CD4-positive, alpha-beta T cell (primary cell): ENCODE measurements at regions not wholly inside any gene's neighbourhood (a gene's known extent, or its start where the extent isn't known, plus 50 kb on each side); places are given as distances from the start of the nearest gene placed in this dataset.
"Not testable (repeated sequence)": the region's sequence is repeated elsewhere in the genome, so short reads cannot be mapped to it uniquely, and the experiment has no call there.

Experiments used
- ATAC-seq: fragments of 200-7000 bp; cut with Tn5 transposase; one replicate; pipeline ENCODE4 v1.10.0; 2022; ENCODE audit warnings: mild to moderate bottlenecking; ENCODE audit not compliant: poor library complexity
- CTCF ChIA-PET: fragments of 350-600 bp; sonication (Branson Sonifier 250); formaldehyde crosslinking; loops from one replicate; lab custom pipeline; 2021; ENCODE audit warnings: antibody characterized with exemption, inconsistent platforms; lab: Charles Lee
- POLR2A ChIA-PET: fragments of 350-600 bp; sonication (Branson Sonifier 250); formaldehyde crosslinking; loops from one replicate; lab custom pipeline; 2021; ENCODE audit warnings: antibody characterized with exemption, inconsistent platforms; lab: Charles Lee
- DNase-seq, 14 experiments: peaks; one replicate each; pipeline ENCODE4 v3.0.0-alpha.2; 2013 to 2020; ENCODE audit warnings: mixed read lengths in 2 of 14
- H3K27ac ChIP-seq, 2 donors: one replicate each; pipeline versions ENCODE4 v1.5.1 to v1.7.0; 2013; ENCODE audit warnings: low read length in 2 of 2, low read depth in 1 of 2, mild to moderate bottlenecking in 1 of 2
- H3K27me3 ChIP-seq, 2 experiments: 1 replicate in 1 of 2; 2 replicates in 1 of 2; pipeline versions ENCODE4 v1.6.1 to v1.7.0; 2013; ENCODE audit warnings: low read length in 2 of 2, control low read depth in 1 of 2, mild to moderate bottlenecking in 1 of 2, moderate library complexity in 1 of 2; ENCODE audit not compliant: insufficient read depth in 2 of 2, control insufficient read depth in 1 of 2
- H3K36me3 ChIP-seq: one replicate; pipeline ENCODE4 v1.6.1; 2013; ENCODE audit warnings: low read length, control low read depth; ENCODE audit not compliant: insufficient read depth
- H3K4me1 ChIP-seq: one replicate; pipeline ENCODE4 v1.6.1; 2013; ENCODE audit warnings: low read length, control low read depth; ENCODE audit not compliant: insufficient read depth
- H3K4me3 ChIP-seq: one replicate; pipeline ENCODE4 v1.5.1; 2013; ENCODE audit warnings: mild to moderate bottlenecking, low read length, moderate library complexity
- H3K9me3 ChIP-seq, 2 experiments: 1 replicate in 1 of 2; 2 replicates in 1 of 2; pipeline versions ENCODE4 v1.6.1 to v1.7.0; 2013; ENCODE audit warnings: low read length in 2 of 2, mild to moderate bottlenecking in 2 of 2, control low read depth in 1 of 2, moderate library complexity in 1 of 2; ENCODE audit not compliant: control insufficient read depth in 1 of 2, insufficient read depth in 1 of 2
- H3K27ac Mint-ChIP-seq: one replicate; pipeline ENCODE4 v1.8.0; 2020; ENCODE audit warnings: mixed read lengths
- H3K27me3 Mint-ChIP-seq: one replicate; pipeline ENCODE4 v1.8.0; 2021; ENCODE audit warnings: mixed read lengths
- H3K36me3 Mint-ChIP-seq: one replicate; pipeline ENCODE4 v1.8.0; 2021; ENCODE audit warnings: low read depth, mixed read lengths
- H3K4me1 Mint-ChIP-seq: one replicate; pipeline ENCODE4 v1.8.0; 2021; ENCODE audit warnings: low read depth, mixed read lengths
- H3K4me3 Mint-ChIP-seq: one replicate; pipeline ENCODE4 v1.8.0; 2020; ENCODE audit warnings: mild to moderate bottlenecking, mixed read lengths
- H3K9me3 Mint-ChIP-seq: one replicate; pipeline ENCODE4 v1.8.0; 2020; ENCODE audit warnings: mixed read lengths
- intact Hi-C, 2 experiments: fragments of 100-400 bp; cut with DNase I in 1 of 2; cut with micrococcal nuclease in 1 of 2; formaldehyde crosslinking; loops; one replicate each; pipeline versions ENCODE4 v1.15.1 to v1.9.0; 2023 to 2025; cut with DNase I, micrococcal nuclease
- TF ChIP-seq, protein P1 (sequence below): fragments of 200-600 bp; IDR thresholded peaks from one replicate; pipeline ENCODE4 v1.8.0; 2022; ENCODE audit warnings: antibody characterized with exemption, mild to moderate bottlenecking

DNA sequence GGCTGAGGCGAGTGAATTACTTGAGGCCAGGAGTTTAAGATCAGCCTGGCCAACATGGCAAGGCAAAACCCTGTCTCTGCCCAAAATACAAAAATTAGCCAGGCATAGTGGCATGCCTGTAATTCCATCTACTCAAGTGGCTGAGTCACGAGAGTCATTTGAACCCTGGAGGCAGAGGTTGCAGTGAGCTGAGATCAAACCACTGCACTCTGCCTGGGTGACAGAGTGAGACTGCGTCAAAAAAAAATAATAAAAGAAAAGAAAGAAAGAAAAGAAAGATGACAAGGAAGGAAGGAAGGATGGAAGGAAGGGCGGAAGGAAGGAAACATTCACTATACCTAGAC lies 159.6 kb upstream of the CNOT2 start:
- Histone ChIP-seq H3K36me3 (no peaks in the 10 kb centered on the region), H3K9me3 (no peaks in the 10 kb centered on the region), H3K27ac (no peak overlapping the region), H3K27me3 (no peaks in the 10 kb centered on the region), H3K4me1 (no peaks in the 10 kb centered on the region), H3K4me3 (no peak overlapping the region)
- ATAC-seq: no peak
- POLR2A ChIA-PET: no interaction called here
- Mint-ChIP-seq H3K4me3 (no peak overlapping the region), H3K27ac (no peak overlapping the region), H3K4me1 (no peaks in the 10 kb centered on the region), H3K27me3 (no peaks in the 10 kb centered on the region), H3K9me3 (peaks cover 4% of the 10 kb centered on the region), H3K36me3 (no peaks in the 10 kb centered on the region)
- no peak for DNase-seq
- CTCF ChIA-PET: no interaction called here
- intact Hi-C loops: no loop called here
- TF ChIP-seq, protein P1, sequence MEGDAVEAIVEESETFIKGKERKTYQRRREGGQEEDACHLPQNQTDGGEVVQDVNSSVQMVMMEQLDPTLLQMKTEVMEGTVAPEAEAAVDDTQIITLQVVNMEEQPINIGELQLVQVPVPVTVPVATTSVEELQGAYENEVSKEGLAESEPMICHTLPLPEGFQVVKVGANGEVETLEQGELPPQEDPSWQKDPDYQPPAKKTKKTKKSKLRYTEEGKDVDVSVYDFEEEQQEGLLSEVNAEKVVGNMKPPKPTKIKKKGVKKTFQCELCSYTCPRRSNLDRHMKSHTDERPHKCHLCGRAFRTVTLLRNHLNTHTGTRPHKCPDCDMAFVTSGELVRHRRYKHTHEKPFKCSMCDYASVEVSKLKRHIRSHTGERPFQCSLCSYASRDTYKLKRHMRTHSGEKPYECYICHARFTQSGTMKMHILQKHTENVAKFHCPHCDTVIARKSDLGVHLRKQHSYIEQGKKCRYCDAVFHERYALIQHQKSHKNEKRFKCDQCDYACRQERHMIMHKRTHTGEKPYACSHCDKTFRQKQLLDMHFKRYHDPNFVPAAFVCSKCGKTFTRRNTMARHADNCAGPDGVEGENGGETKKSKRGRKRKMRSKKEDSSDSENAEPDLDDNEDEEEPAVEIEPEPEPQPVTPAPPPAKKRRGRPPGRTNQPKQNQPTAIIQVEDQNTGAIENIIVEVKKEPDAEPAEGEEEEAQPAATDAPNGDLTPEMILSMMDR: no peak

DNA sequence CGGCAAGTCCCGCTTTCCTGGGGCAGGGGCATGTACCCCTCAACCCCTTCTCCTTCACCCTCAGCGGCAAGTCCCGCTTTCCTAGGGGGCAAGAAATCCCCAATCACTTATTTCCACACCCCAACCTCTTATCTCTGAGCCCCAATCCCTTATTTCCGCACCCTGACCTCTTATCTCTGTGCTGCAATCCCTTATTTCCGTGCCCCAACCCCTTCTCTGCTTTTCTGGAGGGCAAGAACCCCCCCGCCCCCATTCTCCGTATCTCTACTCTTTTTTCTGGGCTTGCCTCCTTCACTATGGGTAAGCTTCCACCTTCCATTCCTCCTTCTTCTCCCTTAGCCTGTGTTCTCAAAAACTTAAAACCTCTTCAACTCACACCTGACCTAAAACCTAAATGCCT lies 156.9 kb upstream of the CNOT2 start:
- H3K36me3 Mint-ChIP-seq, H3K27ac ChIP-seq, ATAC-seq, CTCF ChIA-PET, H3K9me3 Mint-ChIP-seq, POLR2A ChIA-PET, H3K4me1 ChIP-seq, H3K4me3 ChIP-seq, intact Hi-C loops, H3K4me3 Mint-ChIP-seq, H3K27me3 Mint-ChIP-seq, H3K4me1 Mint-ChIP-seq, H3K27ac Mint-ChIP-seq, DNase-seq, H3K27me3 ChIP-seq, H3K36me3 ChIP-seq, H3K9me3 ChIP-seq: not testable (repeated sequence)

DNA sequence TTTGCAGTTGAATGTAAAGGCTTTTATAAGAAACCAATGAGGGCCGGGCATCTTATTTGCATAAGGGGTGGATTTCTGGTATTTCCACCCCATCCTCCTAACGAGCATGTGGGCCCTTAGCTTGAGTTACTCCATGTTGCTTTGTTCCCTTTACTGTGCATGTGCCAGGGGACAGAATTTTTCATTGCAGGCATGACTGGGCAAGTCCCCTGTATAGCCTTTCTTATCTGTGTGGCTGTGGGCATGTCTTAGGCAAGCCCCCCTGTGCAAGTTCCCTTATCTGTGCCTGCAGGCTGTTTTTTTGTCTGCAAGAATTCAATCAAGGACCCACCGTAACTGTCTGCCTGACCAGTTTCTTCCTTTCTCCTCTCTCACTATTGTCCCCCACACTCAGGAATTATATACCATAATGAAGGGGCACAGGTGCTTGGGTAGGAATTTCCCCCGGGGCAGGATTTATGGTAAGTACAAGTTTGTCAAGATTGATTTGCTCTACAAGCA lies 152.2 kb upstream of the CNOT2 start:
- no peak for ATAC-seq
- Histone ChIP-seq H3K27ac (no peak overlapping the region), H3K4me3 (no peak overlapping the region), H3K9me3 (no peaks in the 10 kb centered on the region), H3K27me3 (no peaks in the 10 kb centered on the region), H3K36me3 (no peaks in the 10 kb centered on the region), H3K4me1 (no peaks in the 10 kb centered on the region)
- CTCF ChIA-PET: interaction anchor here (0.9 kb wide), 1 partner anchor 490 kb away, joined by 3 read pairs; no protein-coding TSS in a partner anchor
- no peak for DNase-seq
- Mint-ChIP-seq H3K27me3 (no peaks in the 10 kb centered on the region), H3K27ac (no peak overlapping the region), H3K9me3 (peaks cover 2% of the 10 kb centered on the region), H3K36me3 (no peaks in the 10 kb centered on the region), H3K4me3 (no peak overlapping the region), H3K4me1 (no peaks in the 10 kb centered on the region)
- intact Hi-C loops: no loop called here
- POLR2A ChIA-PET: no interaction called here
- TF ChIP-seq, protein P1: no peak

DNA sequence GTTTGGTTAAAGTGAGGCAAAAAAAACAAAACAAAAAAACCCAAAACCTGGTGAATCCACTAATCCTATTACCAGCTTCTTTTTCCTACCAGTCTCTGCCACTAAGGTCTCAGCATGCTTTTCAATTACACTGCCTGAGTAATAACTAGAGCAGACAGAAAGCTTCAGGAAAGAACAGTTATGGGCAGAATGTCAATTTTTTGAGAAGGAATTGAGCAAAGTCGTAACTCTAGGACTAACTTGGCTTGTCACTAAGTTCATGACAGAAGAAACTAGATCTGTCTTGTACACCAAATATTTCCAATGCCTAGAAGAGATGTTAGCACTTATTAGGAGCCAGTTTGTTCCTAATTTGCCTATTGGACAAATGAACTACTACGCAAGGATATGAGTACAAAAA lies 148.8 kb upstream of the CNOT2 start:
- DNase-seq (no peak), ATAC-seq (no peak)
- Histone ChIP-seq H3K9me3 (no peaks in the 10 kb centered on the region), H3K27ac (no peak overlapping the region), H3K36me3 (no peaks in the 10 kb centered on the region), H3K4me1 (no peaks in the 10 kb centered on the region), H3K27me3 (no peaks in the 10 kb centered on the region), H3K4me3 (no peak overlapping the region)
- H3K4me3 Mint-ChIP-seq: no peak overlapping the region
- no peak overlapping the region for H3K27ac Mint-ChIP-seq
- intact Hi-C loops: no loop called here
- TF ChIP-seq, protein P1: no peak
- CTCF ChIA-PET: no interaction called here
- H3K9me3 Mint-ChIP-seq: peaks cover 2% of the 10 kb centered on the region
- H3K36me3 Mint-ChIP-seq: no peaks in the 10 kb centered on the region
- peaks cover 1% of the 10 kb centered on the region for H3K27me3 Mint-ChIP-seq
- POLR2A ChIA-PET: no interaction called here
- H3K4me1 Mint-ChIP-seq: no peaks in the 10 kb centered on the region
